ENCODE measurements at regions not wholly inside any gene's neighbourhood (a gene's known extent, or its start where the extent isn't known, plus 50 kb on each side); places are given as distances from the start of the nearest gene placed in this dataset.
A peak's percentile ranks its signal among the peaks of the same experiment; 100 is the strongest.

DNA sequence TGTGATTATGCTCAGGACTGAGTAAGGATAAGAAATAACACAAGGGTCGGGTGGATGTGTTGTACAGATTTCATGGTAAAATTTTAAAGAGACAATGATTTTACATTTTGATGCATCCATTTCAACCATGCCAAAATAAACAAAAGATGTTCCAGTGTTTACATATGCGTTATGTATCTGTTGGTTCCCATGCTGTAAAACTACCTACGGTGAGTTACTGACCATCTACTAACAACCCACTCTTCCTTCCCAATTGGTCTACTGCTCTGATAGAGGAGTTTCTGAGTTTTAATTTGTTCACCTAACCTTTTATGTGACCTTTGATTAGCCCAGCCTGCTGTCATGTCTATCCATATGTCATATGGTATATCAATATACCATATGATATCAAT is 1697.1 kb downstream of the MAT2B start:
- intact Hi-C loops (cut with DNase I; ENCODE audit: low total_unique reads), result no loop called here
- no peaks in the 10 kb centered on the region for H3K4me1 ChIP-seq
- H3K36me3 ChIP-seq, result no peaks in the 10 kb centered on the region
- no peak overlapping the region for H3K27ac ChIP-seq
- TF ChIP-seq, protein P1, sequence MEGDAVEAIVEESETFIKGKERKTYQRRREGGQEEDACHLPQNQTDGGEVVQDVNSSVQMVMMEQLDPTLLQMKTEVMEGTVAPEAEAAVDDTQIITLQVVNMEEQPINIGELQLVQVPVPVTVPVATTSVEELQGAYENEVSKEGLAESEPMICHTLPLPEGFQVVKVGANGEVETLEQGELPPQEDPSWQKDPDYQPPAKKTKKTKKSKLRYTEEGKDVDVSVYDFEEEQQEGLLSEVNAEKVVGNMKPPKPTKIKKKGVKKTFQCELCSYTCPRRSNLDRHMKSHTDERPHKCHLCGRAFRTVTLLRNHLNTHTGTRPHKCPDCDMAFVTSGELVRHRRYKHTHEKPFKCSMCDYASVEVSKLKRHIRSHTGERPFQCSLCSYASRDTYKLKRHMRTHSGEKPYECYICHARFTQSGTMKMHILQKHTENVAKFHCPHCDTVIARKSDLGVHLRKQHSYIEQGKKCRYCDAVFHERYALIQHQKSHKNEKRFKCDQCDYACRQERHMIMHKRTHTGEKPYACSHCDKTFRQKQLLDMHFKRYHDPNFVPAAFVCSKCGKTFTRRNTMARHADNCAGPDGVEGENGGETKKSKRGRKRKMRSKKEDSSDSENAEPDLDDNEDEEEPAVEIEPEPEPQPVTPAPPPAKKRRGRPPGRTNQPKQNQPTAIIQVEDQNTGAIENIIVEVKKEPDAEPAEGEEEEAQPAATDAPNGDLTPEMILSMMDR (IDR thresholded peaks at IDR 0.05), result no peak
- no peak for DNase-seq
- no peaks in the 10 kb centered on the region for H3K27me3 ChIP-seq
- H3K4me3 ChIP-seq, result no peak overlapping the region
- no peaks in the 10 kb centered on the region for H3K9me3 ChIP-seq

DNA sequence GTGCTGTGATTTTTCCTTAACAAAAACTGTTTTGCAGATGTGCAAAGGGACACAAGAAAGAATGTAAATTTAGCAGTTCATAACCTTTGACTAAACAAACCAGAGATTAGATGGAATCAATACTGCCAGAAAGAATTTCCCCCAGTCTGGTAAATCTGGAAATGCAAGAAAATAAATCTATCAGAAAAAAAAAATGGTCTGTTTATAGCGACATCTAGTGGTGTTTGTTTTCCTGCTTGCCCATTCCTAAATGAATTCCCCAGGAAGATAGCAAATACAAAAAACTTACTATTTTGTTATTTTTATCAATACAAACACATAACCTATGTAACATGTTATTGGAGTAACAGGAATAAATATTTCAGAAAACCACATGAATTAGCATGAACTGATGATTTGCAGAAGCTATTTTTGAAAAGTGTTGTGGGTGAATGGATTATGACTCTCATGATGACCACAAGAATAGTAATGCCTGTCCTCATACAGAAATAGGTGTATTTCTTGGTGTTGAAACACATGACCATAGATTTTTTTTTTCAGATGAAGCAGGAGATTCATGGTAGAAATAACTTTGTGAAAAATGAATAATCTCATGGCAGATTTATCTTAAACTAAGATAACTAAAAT is 1703.8 kb downstream of the MAT2B start:
- H3K9me3 ChIP-seq, result no peaks in the 10 kb centered on the region
- TF ChIP-seq, protein P1 (IDR thresholded peaks at IDR 0.05), result peak; percentile 17 to 34
- intact Hi-C loops (cut with DNase I; ENCODE audit: low total_unique reads), result no loop called here
- H3K4me1 ChIP-seq, result no peaks in the 10 kb centered on the region
- no peak overlapping the region for H3K4me3 ChIP-seq
- no peak overlapping the region for H3K27ac ChIP-seq
- H3K36me3 ChIP-seq, result no peaks in the 10 kb centered on the region
- DNase-seq, result no peak
- no peaks in the 10 kb centered on the region for H3K27me3 ChIP-seq

GRCh38 chr5:165224366-165225045 is 1719.1 kb downstream of the MAT2B start:
- TF ChIP-seq, protein P1 (IDR thresholded peaks at IDR 0.05), result no peak

DNA sequence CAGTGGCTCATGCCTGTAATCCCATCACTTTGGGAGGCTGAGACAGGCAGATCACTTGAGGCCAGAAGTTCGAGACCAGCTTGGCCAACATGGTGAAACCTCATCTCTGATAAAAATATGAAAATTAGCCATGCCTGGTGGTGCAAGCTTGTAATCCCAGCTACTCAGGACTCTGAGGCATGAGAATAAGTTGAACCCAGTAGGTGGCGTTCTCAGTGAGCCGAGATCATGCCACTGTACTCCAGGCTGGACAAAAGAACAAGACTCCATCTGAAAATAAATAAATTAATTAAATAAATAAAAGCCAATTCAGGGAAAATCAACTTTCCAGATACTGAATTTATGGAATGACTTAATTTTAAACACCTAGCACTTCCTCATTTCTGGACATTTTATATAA is 1722.1 kb downstream of the MAT2B start:
- DNase-seq, result no peak
- Histone ChIP-seq H3K4me1 (no peaks in the 10 kb centered on the region), H3K9me3 (no peaks in the 10 kb centered on the region), H3K4me3 (no peak overlapping the region), H3K27ac (no peak overlapping the region), H3K27me3 (no peaks in the 10 kb centered on the region), H3K36me3 (no peaks in the 10 kb centered on the region)
- TF ChIP-seq, protein P1 (IDR thresholded peaks at IDR 0.05), result no peak
- intact Hi-C loops (cut with DNase I; ENCODE audit: low total_unique reads), result no loop called here

More at GRCh38 chr5:165224366-165225045, 1719.1 kb downstream of the MAT2B start:
- intact Hi-C loops (cut with DNase I; ENCODE audit: low total_unique reads), result no loop called here
- no peak for DNase-seq
- no peak overlapping the region for H3K27ac ChIP-seq
- H3K36me3 ChIP-seq, result no peaks in the 10 kb centered on the region
- H3K4me3 ChIP-seq, result no peak overlapping the region
- no peaks in the 10 kb centered on the region for H3K9me3 ChIP-seq
- H3K4me1 ChIP-seq, result no peaks in the 10 kb centered on the region
- no peaks in the 10 kb centered on the region for H3K27me3 ChIP-seq

DNA sequence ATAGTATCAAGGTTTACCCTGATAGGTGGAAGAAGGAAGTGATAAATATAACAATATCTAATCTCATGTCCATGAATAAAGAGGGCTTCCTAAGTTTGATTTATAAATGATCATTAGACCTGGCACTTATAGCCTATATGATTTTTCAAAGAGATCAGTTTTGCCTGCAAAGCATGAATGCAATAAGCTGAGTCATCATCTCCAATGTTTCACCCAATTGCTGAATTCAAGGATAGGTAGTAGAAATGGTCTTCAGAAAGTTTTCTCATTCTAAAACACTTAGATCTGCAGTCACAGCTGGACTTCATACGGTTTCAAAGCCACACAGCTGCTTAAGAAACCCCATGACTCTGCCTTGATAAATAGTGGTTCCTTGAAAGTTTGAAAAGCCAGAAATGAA is 1722.8 kb downstream of the MAT2B start:
- Histone ChIP-seq H3K27me3 (no peaks in the 10 kb centered on the region), H3K4me1 (no peaks in the 10 kb centered on the region), H3K36me3 (no peaks in the 10 kb centered on the region), H3K9me3 (no peaks in the 10 kb centered on the region), H3K4me3 (no peak overlapping the region), H3K27ac (no peak overlapping the region)
- intact Hi-C loops (cut with DNase I; ENCODE audit: low total_unique reads), result no loop called here
- TF ChIP-seq, protein P1 (IDR thresholded peaks at IDR 0.05), result no peak
- no peak for DNase-seq

Data from tibial artery (tissue), 4 donors.